MM.1S (cell line): ENCODE measurements at regions not wholly inside any gene's neighbourhood (a gene's known extent, or its start where the extent isn't known, plus 50 kb on each side); places are given as distances from the start of the nearest gene placed in this dataset.

ENCODE experiments used
- EZH2phosphoT487 ChIP-seq: fragments of 300-600 bp; sonication (generic); IDR thresholded peaks from 2 replicates; pipeline ENCODE4 v1.6.1; 2018; ENCODE audit warnings: antibody characterized with exemption, low read length
- TF ChIP-seq, protein P1 (sequence below): fragments of 300-600 bp; sonication (generic); IDR thresholded peaks from 2 replicates; pipeline ENCODE4 v1.5.1; 2016; ENCODE audit warnings: antibody characterized with exemption, low read length, mixed read lengths

- TF ChIP-seq, protein P1, sequence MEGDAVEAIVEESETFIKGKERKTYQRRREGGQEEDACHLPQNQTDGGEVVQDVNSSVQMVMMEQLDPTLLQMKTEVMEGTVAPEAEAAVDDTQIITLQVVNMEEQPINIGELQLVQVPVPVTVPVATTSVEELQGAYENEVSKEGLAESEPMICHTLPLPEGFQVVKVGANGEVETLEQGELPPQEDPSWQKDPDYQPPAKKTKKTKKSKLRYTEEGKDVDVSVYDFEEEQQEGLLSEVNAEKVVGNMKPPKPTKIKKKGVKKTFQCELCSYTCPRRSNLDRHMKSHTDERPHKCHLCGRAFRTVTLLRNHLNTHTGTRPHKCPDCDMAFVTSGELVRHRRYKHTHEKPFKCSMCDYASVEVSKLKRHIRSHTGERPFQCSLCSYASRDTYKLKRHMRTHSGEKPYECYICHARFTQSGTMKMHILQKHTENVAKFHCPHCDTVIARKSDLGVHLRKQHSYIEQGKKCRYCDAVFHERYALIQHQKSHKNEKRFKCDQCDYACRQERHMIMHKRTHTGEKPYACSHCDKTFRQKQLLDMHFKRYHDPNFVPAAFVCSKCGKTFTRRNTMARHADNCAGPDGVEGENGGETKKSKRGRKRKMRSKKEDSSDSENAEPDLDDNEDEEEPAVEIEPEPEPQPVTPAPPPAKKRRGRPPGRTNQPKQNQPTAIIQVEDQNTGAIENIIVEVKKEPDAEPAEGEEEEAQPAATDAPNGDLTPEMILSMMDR = no peak
- no peak for TF ChIP-seq EZH2phosphoT487
Measured at GRCh38 chr9:7523426-7524043, 276.0 kb downstream of the DMAC1 start.
